Right lobe of liver (tissue), 4 donors: ENCODE measurements at regions not wholly inside any gene's neighbourhood (a gene's known extent, or its start where the extent isn't known, plus 50 kb on each side); places are given as distances from the start of the nearest gene placed in this dataset.

ENCODE experiments used
- POLR2A ChIP-seq: fragments of 450-650 bp; IDR thresholded peaks from one replicate; pipeline ENCODE4 v1.6.1; 2017; ENCODE audit warnings: antibody characterized with exemption, mild to moderate bottlenecking
- TF ChIP-seq, protein P1 (sequence below), 4 donors: fragments of 200-600 bp in 3 of 4; fragments of 450-650 bp in 1 of 4; IDR thresholded peaks; one replicate each; pipeline versions ENCODE4 v1.5.1 to v1.8.0; 2016 to 2022; ENCODE audit warnings: antibody characterized with exemption in 4 of 4, mild to moderate bottlenecking in 2 of 4
- donor health status: DM: no; HTN: no; CAD: no.
- donor health status: DM: no; HTN: no; CAD: no.
- donor health status: DM: no; HTN: yes; CAD: no.

- TF ChIP-seq, protein P1, sequence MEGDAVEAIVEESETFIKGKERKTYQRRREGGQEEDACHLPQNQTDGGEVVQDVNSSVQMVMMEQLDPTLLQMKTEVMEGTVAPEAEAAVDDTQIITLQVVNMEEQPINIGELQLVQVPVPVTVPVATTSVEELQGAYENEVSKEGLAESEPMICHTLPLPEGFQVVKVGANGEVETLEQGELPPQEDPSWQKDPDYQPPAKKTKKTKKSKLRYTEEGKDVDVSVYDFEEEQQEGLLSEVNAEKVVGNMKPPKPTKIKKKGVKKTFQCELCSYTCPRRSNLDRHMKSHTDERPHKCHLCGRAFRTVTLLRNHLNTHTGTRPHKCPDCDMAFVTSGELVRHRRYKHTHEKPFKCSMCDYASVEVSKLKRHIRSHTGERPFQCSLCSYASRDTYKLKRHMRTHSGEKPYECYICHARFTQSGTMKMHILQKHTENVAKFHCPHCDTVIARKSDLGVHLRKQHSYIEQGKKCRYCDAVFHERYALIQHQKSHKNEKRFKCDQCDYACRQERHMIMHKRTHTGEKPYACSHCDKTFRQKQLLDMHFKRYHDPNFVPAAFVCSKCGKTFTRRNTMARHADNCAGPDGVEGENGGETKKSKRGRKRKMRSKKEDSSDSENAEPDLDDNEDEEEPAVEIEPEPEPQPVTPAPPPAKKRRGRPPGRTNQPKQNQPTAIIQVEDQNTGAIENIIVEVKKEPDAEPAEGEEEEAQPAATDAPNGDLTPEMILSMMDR (IDR thresholded peaks at IDR 0.05): no peak
- TF ChIP-seq POLR2A: no peak
Observed at GRCh38 chr2:189298481-189298880, 118.9 kb upstream of the COL5A2 start.
